Peyer's patch (tissue), 4 donors: ENCODE measurements at regions not wholly inside any gene's neighbourhood (a gene's known extent, or its start where the extent isn't known, plus 50 kb on each side); places are given as distances from the start of the nearest gene placed in this dataset.

ENCODE experiments used
- CTCF ChIP-seq, 6 experiments: fragments of 450-650 bp in 4 of 6; fragments of 200-600 bp in 2 of 6; sonication (generic) in 1 of 6; IDR thresholded peaks; one replicate each; pipeline ENCODE4 v1.5.1; 2017 to 2019; ENCODE audit warnings: antibody characterized with exemption in 6 of 6, mild to moderate bottlenecking in 3 of 6, moderate library complexity in 1 of 6
- POLR2A ChIP-seq, 2 donors: fragments of 450-650 bp; IDR thresholded peaks; one replicate each; pipeline ENCODE4 v1.5.1; 2017; ENCODE audit warnings: antibody characterized with exemption in 2 of 2, mild to moderate bottlenecking in 2 of 2, moderate library complexity in 2 of 2

GRCh38 chr22:49444781-49445180, 382.9 kb downstream of the BRD1 start:
- TF ChIP-seq CTCF (IDR thresholded peaks at IDR 0.05) = no peak
- no peak for TF ChIP-seq POLR2A (IDR thresholded peaks at IDR 0.05)
